ENCODE measurements at regions not wholly inside any gene's neighbourhood (a gene's known extent, or its start where the extent isn't known, plus 50 kb on each side); places are given as distances from the start of the nearest gene placed in this dataset.

DNA sequence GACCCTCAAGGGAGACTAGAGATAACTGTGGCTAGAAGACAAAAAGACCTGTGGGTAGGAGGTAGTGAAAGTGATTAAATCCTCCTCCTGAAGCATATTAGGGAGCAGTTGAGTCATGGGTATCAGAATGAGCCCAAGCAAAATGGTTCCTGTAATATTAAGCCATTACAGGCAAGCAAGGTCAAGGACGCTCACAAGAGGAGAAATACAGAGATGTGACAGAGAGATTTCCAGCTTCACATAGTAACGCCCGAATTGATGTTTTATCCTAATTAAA is 77.7 kb downstream of the FAM76B start:
- Histone ChIP-seq H3K9me3 (ENCODE audit: control insufficient read depth in 1 of 2, insufficient read depth in 1 of 2, low read depth in 1 of 2, low read length in 2 of 2) (no peaks in the 10 kb centered on the region), H3K4me1 (ENCODE audit: control insufficient read depth in 1 of 2, insufficient read depth in 2 of 2, low read length in 2 of 2) (no peaks in the 10 kb centered on the region), H3K27me3 (ENCODE audit: insufficient read depth, low read length) (peaks cover 23% of the 10 kb centered on the region), H2AFZ (ENCODE audit: low read depth, low read length, poor library complexity, severe bottlenecking) (no peak overlapping the region), H3K79me2 (ENCODE audit: insufficient read depth, low read length) (no peaks in the 10 kb centered on the region), H4K20me1 (ENCODE audit: insufficient read depth) (no peaks in the 10 kb centered on the region), H3K27ac (ENCODE audit: low read depth, low read length) (no peak overlapping the region), H3K4me2 (ENCODE audit: low read length) (no peak overlapping the region), H3K9ac (ENCODE audit: low read length) (no peak overlapping the region), H3K9me2 (ENCODE audit: insufficient read depth) (no peaks in the 10 kb centered on the region), H3K36me3 (ENCODE audit: control insufficient read depth in 1 of 2, insufficient read depth in 2 of 2, low read length in 2 of 2) (no peaks in the 10 kb centered on the region), H3K4me3 (replicated peaks in 1 of 2; ENCODE audit: low read depth in 1 of 2, low read length in 2 of 2) (no peak overlapping the region)
- POLR2A ChIA-PET = no interaction called here
- DNase-seq (ENCODE audit: low read depth, low spot score) (no peak), ATAC-seq (no peak)
- RAD21 ChIA-PET (ENCODE audit: low non-redundant PET in 1 of 2, low total read pairs in 2 of 2, uncharacterized antibody in 2 of 2, unreplicated experiment in 2 of 2) = no interaction called here
- TF ChIP-seq EGR1 (IDR thresholded peaks at IDR 0.05; ENCODE audit: low read depth) (no peak), TCF7L2 (IDR thresholded peaks at IDR 0.05; ENCODE audit: borderline replicate concordance, extremely low read depth, insufficient read depth, insufficient read length) (no peak), SIN3A (IDR thresholded peaks at IDR 0.05; ENCODE audit: low read depth) (no peak), ZFX (IDR thresholded peaks at IDR 0.05) (no peak), YY1 (IDR thresholded peaks at IDR 0.05; ENCODE audit: extremely low read depth, insufficient replicate concordance, low read depth, low read length) (no peak), POLR2AphosphoS5 (IDR thresholded peaks at IDR 0.05; ENCODE audit: low read depth, low read length) (no peak)
- TF ChIP-seq, protein P1, sequence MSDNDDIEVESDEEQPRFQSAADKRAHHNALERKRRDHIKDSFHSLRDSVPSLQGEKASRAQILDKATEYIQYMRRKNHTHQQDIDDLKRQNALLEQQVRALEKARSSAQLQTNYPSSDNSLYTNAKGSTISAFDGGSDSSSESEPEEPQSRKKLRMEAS (IDR thresholded peaks at IDR 0.05) = no peak
- TF ChIP-seq, protein P2, sequence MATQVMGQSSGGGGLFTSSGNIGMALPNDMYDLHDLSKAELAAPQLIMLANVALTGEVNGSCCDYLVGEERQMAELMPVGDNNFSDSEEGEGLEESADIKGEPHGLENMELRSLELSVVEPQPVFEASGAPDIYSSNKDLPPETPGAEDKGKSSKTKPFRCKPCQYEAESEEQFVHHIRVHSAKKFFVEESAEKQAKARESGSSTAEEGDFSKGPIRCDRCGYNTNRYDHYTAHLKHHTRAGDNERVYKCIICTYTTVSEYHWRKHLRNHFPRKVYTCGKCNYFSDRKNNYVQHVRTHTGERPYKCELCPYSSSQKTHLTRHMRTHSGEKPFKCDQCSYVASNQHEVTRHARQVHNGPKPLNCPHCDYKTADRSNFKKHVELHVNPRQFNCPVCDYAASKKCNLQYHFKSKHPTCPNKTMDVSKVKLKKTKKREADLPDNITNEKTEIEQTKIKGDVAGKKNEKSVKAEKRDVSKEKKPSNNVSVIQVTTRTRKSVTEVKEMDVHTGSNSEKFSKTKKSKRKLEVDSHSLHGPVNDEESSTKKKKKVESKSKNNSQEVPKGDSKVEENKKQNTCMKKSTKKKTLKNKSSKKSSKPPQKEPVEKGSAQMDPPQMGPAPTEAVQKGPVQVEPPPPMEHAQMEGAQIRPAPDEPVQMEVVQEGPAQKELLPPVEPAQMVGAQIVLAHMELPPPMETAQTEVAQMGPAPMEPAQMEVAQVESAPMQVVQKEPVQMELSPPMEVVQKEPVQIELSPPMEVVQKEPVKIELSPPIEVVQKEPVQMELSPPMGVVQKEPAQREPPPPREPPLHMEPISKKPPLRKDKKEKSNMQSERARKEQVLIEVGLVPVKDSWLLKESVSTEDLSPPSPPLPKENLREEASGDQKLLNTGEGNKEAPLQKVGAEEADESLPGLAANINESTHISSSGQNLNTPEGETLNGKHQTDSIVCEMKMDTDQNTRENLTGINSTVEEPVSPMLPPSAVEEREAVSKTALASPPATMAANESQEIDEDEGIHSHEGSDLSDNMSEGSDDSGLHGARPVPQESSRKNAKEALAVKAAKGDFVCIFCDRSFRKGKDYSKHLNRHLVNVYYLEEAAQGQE (IDR thresholded peaks at IDR 0.05; ENCODE audit: low read depth) = no peak
- no TSS peak for BruUV-seq (replicated peaks)
- CTCF ChIA-PET = no interaction called here
- intact Hi-C loops (cut with micrococcal nuclease) = no loop called here

Measured in HCT116 (cell line).